Kidney (tissue), 13 donors: ENCODE measurements at regions not wholly inside any gene's neighbourhood (a gene's known extent, or its start where the extent isn't known, plus 50 kb on each side); places are given as distances from the start of the nearest gene placed in this dataset.

ENCODE experiments used
- DNase-seq, 5 donors: peaks; one replicate each; pipeline ENCODE4 v3.0.0-alpha.2; 2013 to 2020
- FAIRE-seq: peaks from 2 replicates; lab custom pipeline; 2012; peaks lifted over from hg19 to GRCh38; lab: Jason Lieb, UNC
- H3K27ac ChIP-seq, 2 donors: one replicate each; pipeline ENCODE4 v1.7.0; 2013; ENCODE audit warnings: low read depth in 2 of 2, low read length in 2 of 2, inconsistent platforms in 1 of 2
- H3K27me3 ChIP-seq: one replicate; pipeline ENCODE4 v1.7.1; 2013; ENCODE audit warnings: low read length, inconsistent platforms; ENCODE audit not compliant: control insufficient read depth, insufficient read depth
- H3K36me3 ChIP-seq, 3 donors: one replicate each; pipeline versions ENCODE4 v1.7.0 to v1.7.1; 2013; ENCODE audit warnings: low read length in 3 of 3, control low read depth in 1 of 3, inconsistent platforms in 1 of 3; ENCODE audit not compliant: insufficient read depth in 3 of 3, control insufficient read depth in 2 of 3
- H3K4me1 ChIP-seq, 3 donors: one replicate each; pipeline versions ENCODE4 v1.7.0 to v1.7.1; 2013; ENCODE audit warnings: low read length in 3 of 3, inconsistent platforms in 1 of 3, low read depth in 1 of 3; ENCODE audit not compliant: control insufficient read depth in 2 of 3, insufficient read depth in 2 of 3
- H3K4me3 ChIP-seq, 3 donors: one replicate each; pipeline versions ENCODE4 v1.7.0 to v1.8.1; 2013; ENCODE audit warnings: low read length in 3 of 3, control low read depth in 1 of 3, inconsistent platforms in 1 of 3
- H3K9ac ChIP-seq, 3 donors: one replicate each; pipeline versions ENCODE4 v1.7.0 to v1.7.1; 2013; ENCODE audit warnings: low read length in 3 of 3, control low read depth in 1 of 3, inconsistent platforms in 1 of 3
- H3K9me3 ChIP-seq, 3 donors: one replicate each; pipeline versions ENCODE4 v1.7.0 to v1.7.1; 2013; ENCODE audit warnings: low read length in 3 of 3, control low read depth in 1 of 3, inconsistent platforms in 1 of 3; ENCODE audit not compliant: control insufficient read depth in 2 of 3, insufficient read depth in 1 of 3
- CTCF ChIP-seq: IDR thresholded peaks from 3 replicates; pipeline ENCODE4 v1.5.1; 2012; ENCODE audit warnings: mild to moderate bottlenecking, moderate library complexity, borderline replicate concordance; ENCODE audit not compliant: insufficient read depth; ENCODE audit errors: extremely low read depth
- intact Hi-C: fragments of 100-400 bp; cut with DNase I; formaldehyde crosslinking; loops from one replicate; pipeline ENCODE4 v1.11.1; 2022
- donor health status: control.
- donor health status: control.
- donor health status: control.
- donor health status: control.
- donor health status: control.
- donor health status: DM: yes; HTN: yes; CAD: no.
- donor health status: Normal renal cell carcinoma (clear cell type).

DNA sequence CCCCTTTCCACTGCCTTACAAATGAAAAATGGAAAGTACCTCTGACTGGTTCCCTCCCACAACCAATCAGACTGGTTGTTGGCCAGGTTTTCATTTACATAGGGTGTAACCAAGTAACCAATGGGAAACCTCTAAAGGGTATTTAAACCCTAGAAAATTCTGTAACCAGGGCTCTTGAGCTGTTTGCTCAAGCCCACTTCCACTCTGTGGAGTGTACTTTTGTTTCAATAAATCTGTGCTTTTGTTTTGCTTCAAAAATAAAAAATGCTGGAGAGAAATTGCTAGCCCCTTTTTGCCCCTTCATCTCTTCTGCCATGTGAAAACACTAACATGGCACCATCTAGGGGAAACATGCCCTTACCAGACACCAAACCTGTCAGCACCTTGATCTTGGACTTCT, 129.5 kb downstream of the AHR start:
- intact Hi-C loops, result no loop called here
- H3K9me3 ChIP-seq, result peaks cover 0 to 5% (median 0%) of the 10 kb centered on the region in 3 donors
- DNase-seq (no peak), FAIRE-seq (no peak)
- H3K36me3 ChIP-seq, result no peaks in the 10 kb centered on the region
- no peak overlapping the region for H3K9ac ChIP-seq
- no peak overlapping the region for H3K27ac ChIP-seq
- H3K27me3 ChIP-seq, result no peaks in the 10 kb centered on the region
- no peak for TF ChIP-seq CTCF
- no peak overlapping the region for H3K4me3 ChIP-seq
- no peaks in the 10 kb centered on the region for H3K4me1 ChIP-seq

DNA sequence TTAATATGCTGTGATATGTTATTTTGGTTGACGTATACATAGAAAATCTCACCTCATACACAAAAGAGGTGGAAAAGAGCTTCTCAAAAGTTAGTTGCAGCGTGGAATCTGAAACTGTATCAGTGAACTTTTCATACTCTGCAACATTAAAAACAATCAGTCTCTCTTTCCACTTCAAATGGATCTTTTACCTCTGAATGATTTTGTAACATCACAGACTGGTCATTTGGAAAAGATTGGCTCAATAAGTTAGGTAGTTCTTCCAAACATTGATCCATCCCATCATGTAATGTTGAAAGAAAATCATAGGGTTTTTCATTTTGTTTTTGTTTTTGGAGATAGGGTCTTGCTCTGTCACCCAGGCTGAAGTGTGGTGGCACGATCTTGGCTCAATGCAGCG, 131.1 kb downstream of the AHR start:
- Histone ChIP-seq H3K9me3 (peaks cover 0 to 5% (median 0%) of the 10 kb centered on the region in 3 donors), H3K27me3 (no peaks in the 10 kb centered on the region), H3K4me1 (no peaks in the 10 kb centered on the region), H3K9ac (no peak overlapping the region), H3K4me3 (no peak overlapping the region), H3K36me3 (no peaks in the 10 kb centered on the region), H3K27ac (no peak overlapping the region)
- DNase-seq (no peak), FAIRE-seq (no peak)
- no peak for TF ChIP-seq CTCF
- intact Hi-C loops, result no loop called here

DNA sequence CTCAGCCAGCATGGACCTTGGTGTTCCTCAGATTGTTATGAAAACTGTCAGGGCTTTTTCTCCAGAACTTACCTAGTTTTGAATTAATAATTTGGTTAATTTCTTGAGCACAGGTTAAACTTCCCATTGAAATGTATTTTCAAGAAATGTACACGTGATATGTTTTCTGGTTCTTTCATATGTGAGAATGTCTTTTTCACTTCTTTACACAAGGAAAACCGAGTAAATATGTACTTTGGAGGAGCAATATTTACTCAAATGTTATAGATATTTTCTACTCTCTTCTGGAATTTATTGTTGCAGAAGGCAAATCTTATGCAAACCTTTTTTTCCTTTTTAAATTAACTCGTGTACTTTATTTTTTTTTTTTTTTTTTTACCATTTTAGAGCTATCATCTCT, 134.3 kb downstream of the AHR start:
- Histone ChIP-seq H3K27me3 (no peaks in the 10 kb centered on the region), H3K4me3 (no peak overlapping the region), H3K9ac (no peak overlapping the region), H3K9me3 (peaks cover 0 to 5% (median 0%) of the 10 kb centered on the region in 3 donors), H3K4me1 (no peaks in the 10 kb centered on the region), H3K36me3 (no peaks in the 10 kb centered on the region), H3K27ac (no peak overlapping the region)
- FAIRE-seq (no peak), DNase-seq (no peak)
- intact Hi-C loops, result no loop called here
- no peak for TF ChIP-seq CTCF

DNA sequence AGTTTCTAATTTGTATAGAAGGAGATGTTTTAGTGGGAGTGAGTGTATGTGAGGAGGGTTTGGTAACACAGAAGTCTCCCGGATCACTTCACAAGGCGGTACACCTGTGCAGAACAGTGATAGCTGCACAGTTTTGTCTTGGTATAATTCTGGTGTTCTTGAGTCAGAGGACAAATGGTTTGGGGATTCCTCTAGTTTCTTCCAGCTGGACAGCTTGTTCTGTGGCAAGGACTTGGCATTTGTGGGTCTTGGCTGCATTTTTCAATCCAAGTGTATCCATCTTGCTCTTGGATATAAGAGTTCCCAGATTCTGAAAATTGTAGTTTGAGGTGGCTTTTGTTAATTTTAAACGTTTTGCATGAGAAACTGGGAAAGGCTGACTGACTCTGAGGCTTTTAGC, 135.7 kb downstream of the AHR start:
- H3K9ac ChIP-seq, result no peak overlapping the region
- DNase-seq (no peak), FAIRE-seq (no peak)
- no peaks in the 10 kb centered on the region for H3K4me1 ChIP-seq
- no peak for TF ChIP-seq CTCF
- H3K27me3 ChIP-seq, result no peaks in the 10 kb centered on the region
- no peaks in the 10 kb centered on the region for H3K36me3 ChIP-seq
- intact Hi-C loops, result no loop called here
- no peak overlapping the region for H3K4me3 ChIP-seq
- H3K9me3 ChIP-seq, result no peaks in the 10 kb centered on the region
- no peak overlapping the region for H3K27ac ChIP-seq
